Gastrocnemius medialis (tissue), 4 donors: ENCODE measurements at regions not wholly inside any gene's neighbourhood (a gene's known extent, or its start where the extent isn't known, plus 50 kb on each side); places are given as distances from the start of the nearest gene placed in this dataset.

Source experiments
- POLR2A ChIP-seq, 2 donors: fragments of 450-650 bp; IDR thresholded peaks; one replicate each; pipeline ENCODE4 v1.6.1; 2017; ENCODE audit warnings: antibody characterized with exemption in 2 of 2, mild to moderate bottlenecking in 2 of 2, moderate library complexity in 2 of 2
- TF ChIP-seq, protein P1 (sequence below), 5 experiments: fragments of 450-650 bp in 3 of 5; fragments of 200-600 bp in 2 of 5; sonication (generic) in 2 of 5; IDR thresholded peaks in 4 of 5; conservative IDR thresholded peaks in 1 of 5; 1 replicate in 4 of 5; 2 replicates in 1 of 5; pipeline ENCODE4 v1.5.1; 2016 to 2019; ENCODE audit warnings: antibody characterized with exemption in 5 of 5, mild to moderate bottlenecking in 3 of 5, moderate library complexity in 3 of 5

DNA sequence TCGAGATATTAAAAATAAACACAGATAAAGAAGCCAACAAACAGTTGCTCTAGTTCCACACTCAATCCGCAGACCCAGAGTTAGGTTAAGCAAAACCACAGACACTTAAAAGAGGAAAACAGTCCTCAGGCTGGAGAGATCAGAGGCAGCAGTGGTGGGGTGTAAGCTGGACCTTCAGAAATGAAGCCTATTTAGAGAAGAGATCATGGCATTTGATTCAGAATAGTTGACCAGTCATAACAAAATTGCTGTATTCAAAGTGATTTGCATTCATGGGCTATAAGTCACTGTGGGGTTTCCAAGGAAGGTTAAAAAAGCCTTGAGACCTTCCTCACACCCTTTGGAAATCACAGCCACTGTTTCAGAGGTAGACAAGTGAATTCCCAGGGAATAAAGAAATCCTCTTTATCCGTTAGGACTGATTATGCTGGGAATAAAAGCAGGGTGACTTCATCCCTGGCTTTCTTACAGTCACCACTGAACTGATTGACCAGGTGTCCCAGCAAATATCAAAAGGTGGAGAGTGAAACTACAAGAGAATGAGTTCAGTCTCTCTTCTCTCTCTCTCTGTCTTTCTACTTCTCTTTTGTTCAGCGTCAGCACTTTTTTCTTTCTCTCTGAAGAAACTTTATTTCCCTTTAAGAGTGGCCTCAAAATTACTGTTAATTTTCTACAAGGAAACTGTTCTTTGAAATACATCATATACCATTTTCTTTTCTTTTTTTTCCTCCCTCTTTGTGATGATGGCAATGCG lies 171.8 kb upstream of the PIK3C3 start:
- TF ChIP-seq, protein P1, sequence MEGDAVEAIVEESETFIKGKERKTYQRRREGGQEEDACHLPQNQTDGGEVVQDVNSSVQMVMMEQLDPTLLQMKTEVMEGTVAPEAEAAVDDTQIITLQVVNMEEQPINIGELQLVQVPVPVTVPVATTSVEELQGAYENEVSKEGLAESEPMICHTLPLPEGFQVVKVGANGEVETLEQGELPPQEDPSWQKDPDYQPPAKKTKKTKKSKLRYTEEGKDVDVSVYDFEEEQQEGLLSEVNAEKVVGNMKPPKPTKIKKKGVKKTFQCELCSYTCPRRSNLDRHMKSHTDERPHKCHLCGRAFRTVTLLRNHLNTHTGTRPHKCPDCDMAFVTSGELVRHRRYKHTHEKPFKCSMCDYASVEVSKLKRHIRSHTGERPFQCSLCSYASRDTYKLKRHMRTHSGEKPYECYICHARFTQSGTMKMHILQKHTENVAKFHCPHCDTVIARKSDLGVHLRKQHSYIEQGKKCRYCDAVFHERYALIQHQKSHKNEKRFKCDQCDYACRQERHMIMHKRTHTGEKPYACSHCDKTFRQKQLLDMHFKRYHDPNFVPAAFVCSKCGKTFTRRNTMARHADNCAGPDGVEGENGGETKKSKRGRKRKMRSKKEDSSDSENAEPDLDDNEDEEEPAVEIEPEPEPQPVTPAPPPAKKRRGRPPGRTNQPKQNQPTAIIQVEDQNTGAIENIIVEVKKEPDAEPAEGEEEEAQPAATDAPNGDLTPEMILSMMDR (IDR thresholded peaks at IDR 0.05 in 4 of 5, conservative IDR thresholded peaks at IDR 0.05 in 1 of 5), result no peak
- no peak for TF ChIP-seq POLR2A (IDR thresholded peaks at IDR 0.05)
